Prostate gland (tissue), 2 donors: ENCODE measurements at regions not wholly inside any gene's neighbourhood (a gene's known extent, or its start where the extent isn't known, plus 50 kb on each side); places are given as distances from the start of the nearest gene placed in this dataset.

Source experiments
- CTCF ChIP-seq, 4 experiments: fragments of 200-600 bp in 2 of 4; fragments of 450-650 bp in 2 of 4; sonication (generic) in 2 of 4; IDR thresholded peaks; 1 replicate in 3 of 4; 2 replicates in 1 of 4; pipeline ENCODE4 v1.5.1; 2016 to 2019; ENCODE audit warnings: antibody characterized with exemption in 4 of 4, mild to moderate bottlenecking in 2 of 4, moderate library complexity in 2 of 4
- POLR2A ChIP-seq: fragments of 450-650 bp; IDR thresholded peaks from one replicate; pipeline ENCODE4 v1.6.1; 2016; ENCODE audit warnings: antibody characterized with exemption, mild to moderate bottlenecking

DNA sequence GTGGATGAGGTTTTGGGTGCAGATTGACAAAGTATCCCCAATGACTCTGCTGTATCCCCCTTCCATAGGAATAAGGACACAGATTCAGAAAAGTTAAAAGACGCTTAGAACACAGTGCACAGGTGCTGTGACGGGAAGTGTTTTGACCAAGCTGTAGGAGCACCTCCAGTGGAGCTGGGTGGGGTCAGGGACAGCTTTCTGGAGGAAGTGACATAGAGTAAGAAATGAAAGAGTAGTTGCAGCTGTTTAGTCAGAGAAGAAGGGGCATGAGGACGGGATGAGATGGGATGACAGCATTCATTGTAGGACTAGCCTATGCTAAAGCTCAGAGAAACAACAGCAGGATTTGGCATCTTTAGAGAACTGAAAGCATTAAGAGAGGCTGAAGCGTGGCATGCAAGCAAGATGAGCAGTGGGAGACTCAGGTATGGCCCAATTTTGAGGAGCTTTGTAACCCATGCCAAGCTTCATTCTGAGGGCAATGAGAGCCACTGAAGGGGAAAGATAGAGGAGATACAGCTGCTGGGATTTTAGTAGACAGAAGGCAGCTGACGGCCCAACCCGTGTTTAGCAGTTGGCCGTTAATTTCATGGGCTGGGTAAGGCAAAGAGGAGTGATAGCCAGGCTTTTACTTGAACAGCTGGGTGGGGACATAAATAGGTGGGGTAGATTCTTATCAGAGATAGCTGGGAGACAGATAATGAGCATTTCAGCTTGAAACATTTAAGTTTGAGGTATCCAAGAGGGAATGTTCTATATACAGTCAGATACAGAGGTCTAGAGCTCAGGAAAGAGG, 131.8 kb upstream of the KRAS start:
- TF ChIP-seq CTCF (IDR thresholded peaks at IDR 0.05) (no peak), POLR2A (no peak)
